ENCODE measurements at regions not wholly inside any gene's neighbourhood (a gene's known extent, or its start where the extent isn't known, plus 50 kb on each side); places are given as distances from the start of the nearest gene placed in this dataset.

GRCh38 chr11:69355346-69355940 lies 61.5 kb downstream of the MYEOV start:
- WGBS, 2 experiments (ENCODE audit: extremely low coverage in 1 of 2, insufficient coverage in 1 of 2, insufficient read length in 1 of 2, insufficient replicate concordance in 2 of 2, low coverage in 1 of 2, low lambda C conversion rate in 2 of 2, missing lambda C conversion rate in 1 of 2), result 96% methylated on average over 10 of the region's 10 CpGs; no CpG with 5 or more reads in 1 of the 2 experiments
- H3K9me3 ChIP-seq (ENCODE audit: insufficient read depth in 2 of 2, low read depth in 1 of 2, low read length in 1 of 2), result peaks cover 4 to 7% of the 10 kb centered on the region in 2 experiments; a peak in 2 of 4 replicates
- H2AFZ ChIP-seq (ENCODE audit: low read length), result no peak overlapping the region
- ChIA-PET POLR2A (ENCODE audit: partially characterized antibody) (interaction anchor here (1.1 to 1.5 kb wide), 2 partner anchors 15 to 300 kb away, joined by 3 read pairs; no protein-coding TSS in a partner anchor), CTCF (ENCODE audit: partially characterized antibody) (interaction anchor here (0.7 to 1.5 kb wide), 3 partner anchors 180 to 315 kb away, joined by 3 read pairs; no protein-coding TSS in a partner anchor)
- no peak overlapping the region for H2BK20ac ChIP-seq (ENCODE audit: low read length)
- 0 out of 2 replicates have a peak overlapping the region, but pooled peaks have one; percentile 5 for H2BK15ac ChIP-seq (ENCODE audit: low read length)
- no peak overlapping the region for H3K18ac ChIP-seq (ENCODE audit: extremely low read depth, low read length)
- FAIRE-seq (no peak), DNase-seq (ENCODE audit: low read depth in 1 of 2, low spot score in 2 of 2) (peak in 1 of 2 experiments; percentile 11)
- no peak overlapping the region for H3K4me3 ChIP-seq (ENCODE audit: extremely low read depth in 1 of 4, insufficient read depth in 2 of 4, low read depth in 3 of 4, low read length in 4 of 4)
- no peak overlapping the region for H4K5ac ChIP-seq (ENCODE audit: insufficient read length, low read depth, low read length)
- H2BK12ac ChIP-seq (ENCODE audit: low read depth, low read length), result peak overlapping the region; percentile 43; the same call in 1 of the 2 replicates
- 0 out of 2 replicates have a peak overlapping the region, but pooled peaks have one; percentile 53 for H2AK5ac ChIP-seq (ENCODE audit: low read depth, low read length)
- no peak overlapping the region for H3K14ac ChIP-seq (ENCODE audit: insufficient read length)
- H3K4ac ChIP-seq (replicated peaks; ENCODE audit: insufficient read length, low read depth, low read length), result no peak overlapping the region
- no peak overlapping the region for H3K27ac ChIP-seq (ENCODE audit: low read depth, low read length)
- no peak overlapping the region for H4K8ac ChIP-seq (ENCODE audit: extremely low read depth, insufficient read depth, low read length)
- H3K56ac ChIP-seq (replicated peaks; ENCODE audit: insufficient read length, low read depth, low read length), result no peak overlapping the region
- no peaks in the 10 kb centered on the region for H3K79me1 ChIP-seq (ENCODE audit: low read depth, low read length)
- peaks cover 0 to 3% (median 0%) of the 10 kb centered on the region in 4 experiments; a peak in 1 of 7 replicates for H3K4me1 ChIP-seq (replicated peaks in 1 of 4; ENCODE audit: control insufficient read depth in 3 of 4, insufficient read depth in 4 of 4, low read length in 3 of 4)
- no peaks in the 10 kb centered on the region for H3K79me2 ChIP-seq (ENCODE audit: control insufficient read depth in 1 of 2, insufficient read depth in 2 of 2, low read length in 2 of 2)
- H3K9ac ChIP-seq (replicated peaks in 1 of 4; ENCODE audit: extremely low read depth in 1 of 4, low read depth in 3 of 4, low read length in 3 of 4), result no peak overlapping the region
- no peaks in the 10 kb centered on the region for H3K27me3 ChIP-seq (replicated peaks in 1 of 4; ENCODE audit: control insufficient read depth in 3 of 4, extremely low read depth in 1 of 4, insufficient read depth in 3 of 4, low read length in 3 of 4)
- H3K4me2 ChIP-seq (ENCODE audit: insufficient read depth in 1 of 2, low read depth in 2 of 2, low read length in 2 of 2), result no peak overlapping the region
- no peak overlapping the region for H4K91ac ChIP-seq (replicated peaks; ENCODE audit: insufficient read length, low read length)
- no peak overlapping the region for H3K23ac ChIP-seq (ENCODE audit: insufficient read length)
- peaks cover 2% of the 10 kb centered on the region; the same call in 1 of the 2 replicates for H3K23me2 ChIP-seq (ENCODE audit: low read depth, low read length)
- H3K36me3 ChIP-seq (ENCODE audit: control insufficient read depth in 2 of 4, insufficient read depth in 4 of 4, low read length in 3 of 4), result no peaks in the 10 kb centered on the region
- H2BK5ac ChIP-seq (ENCODE audit: low read depth, low read length), result no peak overlapping the region
- H4K20me1 ChIP-seq (replicated peaks in 1 of 2; ENCODE audit: control insufficient read depth in 1 of 2, insufficient read depth in 2 of 2, low read length in 2 of 2), result no peaks in the 10 kb centered on the region
- no peak overlapping the region for H2BK120ac ChIP-seq (replicated peaks; ENCODE audit: low read depth, low read length)
- TF ChIP-seq CHD1 (IDR thresholded peaks at IDR 0.05; ENCODE audit: low read depth, low read length), result no peak

Data from H1 (cell line).